HG02642 (cell line): ENCODE measurements at regions not wholly inside any gene's neighbourhood (a gene's known extent, or its start where the extent isn't known, plus 50 kb on each side); places are given as distances from the start of the nearest gene placed in this dataset.
"Not testable (repeated sequence)": the region's sequence is repeated elsewhere in the genome, so short reads cannot be mapped to it uniquely, and the experiment has no call there.

ENCODE experiments used
- ATAC-seq: cut with Tn5 transposase; IDR thresholded peaks from one replicate; pipeline ENCODE4 v1.9.1; 2021; ENCODE audit warnings: mild to moderate bottlenecking; ENCODE audit not compliant: unreplicated experiment, poor library complexity

DNA sequence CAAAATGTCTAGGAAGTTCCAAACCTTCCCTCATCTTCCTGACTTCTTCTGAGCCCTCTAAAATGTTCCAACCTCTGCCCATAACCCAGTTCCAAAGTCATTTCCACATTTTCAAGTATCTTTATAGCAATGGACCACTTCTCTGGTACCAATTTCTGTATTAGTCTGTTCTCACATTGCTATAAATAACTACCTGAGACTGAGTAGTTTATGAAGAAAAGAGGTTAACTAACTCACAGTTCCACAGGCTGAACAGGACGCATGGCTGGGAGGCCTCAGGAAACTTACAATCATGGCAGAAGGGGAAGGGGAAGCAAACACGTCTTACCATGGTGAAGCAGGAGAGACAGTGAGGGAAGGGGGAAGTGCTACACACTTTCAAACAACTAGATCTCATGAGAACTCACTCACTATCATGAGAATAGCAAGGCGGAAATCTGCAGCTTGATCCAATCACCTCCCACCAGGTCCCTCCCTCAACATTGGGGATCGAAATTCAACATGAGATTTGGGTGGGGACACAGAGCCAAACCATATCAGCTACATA lies 213.2 kb upstream of the MGAT5 start:
- ATAC-seq, result not testable (repeated sequence)

DNA sequence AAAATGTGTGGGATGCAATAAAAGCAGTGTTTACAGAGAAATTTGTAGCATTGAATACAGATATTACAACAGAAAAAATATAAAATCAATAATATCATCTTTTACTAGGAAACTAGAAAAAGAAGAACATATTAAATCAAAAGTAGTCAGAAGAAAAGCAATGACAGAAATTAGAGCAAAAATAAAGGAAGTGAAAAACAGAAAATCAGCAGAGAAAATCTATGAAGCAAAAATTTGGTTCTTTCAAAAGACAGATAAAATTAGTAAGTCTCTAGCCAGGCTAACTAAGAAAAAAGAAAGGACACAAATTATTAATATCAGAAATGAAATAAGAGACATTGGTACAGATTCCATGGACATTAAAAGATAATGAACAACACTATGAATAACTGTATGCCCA lies 212.0 kb upstream of the MGAT5 start:
- ATAC-seq, result no peak

GRCh38 chr2:134043028-134043427 lies 210.8 kb upstream of the MGAT5 start:
- ATAC-seq, result not testable (repeated sequence)

DNA sequence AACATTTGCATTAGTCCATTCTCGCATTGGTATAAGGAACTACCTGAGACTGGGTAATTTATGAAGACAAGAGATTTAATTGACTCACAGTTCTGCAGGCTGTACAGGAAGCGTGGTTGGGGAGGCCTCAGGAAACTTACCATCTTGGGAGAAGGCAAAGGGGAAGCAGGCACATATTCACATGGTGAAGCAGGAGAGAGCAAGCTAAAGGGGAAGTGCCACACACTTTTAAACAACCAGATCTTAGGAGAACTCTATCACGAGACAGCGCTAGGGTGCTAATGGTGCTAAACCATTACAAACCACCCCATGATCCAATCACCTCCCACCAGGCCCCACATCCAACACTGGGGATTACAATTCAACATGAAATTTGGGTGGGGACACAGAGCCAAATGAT lies 201.7 kb upstream of the MGAT5 start:
- no peak for ATAC-seq

GRCh38 chr2:134056173-134056572 lies 197.7 kb upstream of the MGAT5 start:
- ATAC-seq, result no peak

DNA sequence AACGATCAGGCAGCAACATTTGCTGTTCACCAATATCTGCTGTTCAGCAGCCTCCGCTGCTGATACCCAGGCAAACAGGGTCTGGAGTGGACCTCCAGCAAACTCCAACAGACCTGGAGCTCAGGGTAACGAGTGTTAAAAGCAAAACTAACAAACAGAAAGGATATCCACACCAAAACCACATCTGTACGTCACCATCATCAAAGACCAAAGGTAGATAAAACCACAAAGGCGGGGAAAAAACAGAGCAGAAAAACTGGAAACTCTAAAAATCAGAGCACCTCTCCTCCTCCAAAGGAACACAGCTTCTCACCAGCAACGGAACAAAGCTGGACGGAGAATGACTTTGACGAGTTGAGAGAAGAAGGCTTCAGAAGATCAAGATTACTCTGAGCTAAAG lies 192.8 kb upstream of the MGAT5 start:
- not testable (repeated sequence) for ATAC-seq

GRCh38 chr2:134062235-134062634 lies 191.6 kb upstream of the MGAT5 start:
- not testable (repeated sequence) for ATAC-seq

- not testable (repeated sequence) for ATAC-seq
Observed at GRCh38 chr2:134063916-134064315, 190.0 kb upstream of the MGAT5 start.

- ATAC-seq, result no peak
Observed at GRCh38 chr2:134070281-134070741, 183.6 kb upstream of the MGAT5 start.

DNA sequence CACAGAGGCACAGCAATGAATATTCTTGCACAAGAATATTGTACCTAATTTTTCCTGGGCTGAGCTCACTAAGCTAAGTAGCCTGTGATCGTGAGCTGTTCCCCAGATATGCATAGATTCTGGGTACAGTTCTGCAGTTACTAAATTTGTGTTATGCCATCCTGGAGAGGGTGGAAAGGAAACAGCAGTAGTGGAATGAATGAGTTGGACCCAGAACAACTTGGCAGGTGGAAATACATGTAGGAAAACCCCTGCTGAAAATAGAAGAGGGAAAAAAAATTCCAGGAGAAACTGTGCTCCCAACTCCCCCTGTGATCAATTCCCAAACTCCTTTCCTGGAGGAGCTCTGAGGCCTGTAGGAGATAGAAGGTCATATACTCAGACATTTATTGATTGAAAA lies 181.5 kb upstream of the MGAT5 start:
- ATAC-seq, result no peak

- ATAC-seq, result no peak
Observed at GRCh38 chr2:134073023-134073422, 180.8 kb upstream of the MGAT5 start.

- no peak for ATAC-seq
Observed at GRCh38 chr2:134074619-134075018, 179.3 kb upstream of the MGAT5 start.

DNA sequence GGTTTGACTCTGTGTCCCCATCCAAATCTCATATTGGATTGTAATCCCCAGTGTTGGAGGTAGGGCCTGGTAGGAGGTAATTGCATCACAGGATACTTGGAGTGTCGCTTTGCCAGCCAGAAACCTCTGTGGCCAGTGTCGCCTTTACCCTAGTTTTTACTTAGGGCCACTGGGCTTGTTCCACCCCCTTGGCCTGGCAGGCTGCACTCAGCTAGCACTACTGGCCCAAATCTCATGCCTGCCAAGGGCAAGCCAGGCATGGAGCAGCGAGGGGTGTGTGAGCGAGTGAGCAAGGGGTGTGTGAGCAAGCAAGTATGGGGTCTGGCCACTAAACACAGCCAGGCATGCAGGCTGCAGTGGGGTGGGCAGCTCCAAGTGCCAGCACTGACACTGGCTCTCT lies 178.7 kb upstream of the MGAT5 start:
- no peak for ATAC-seq

DNA sequence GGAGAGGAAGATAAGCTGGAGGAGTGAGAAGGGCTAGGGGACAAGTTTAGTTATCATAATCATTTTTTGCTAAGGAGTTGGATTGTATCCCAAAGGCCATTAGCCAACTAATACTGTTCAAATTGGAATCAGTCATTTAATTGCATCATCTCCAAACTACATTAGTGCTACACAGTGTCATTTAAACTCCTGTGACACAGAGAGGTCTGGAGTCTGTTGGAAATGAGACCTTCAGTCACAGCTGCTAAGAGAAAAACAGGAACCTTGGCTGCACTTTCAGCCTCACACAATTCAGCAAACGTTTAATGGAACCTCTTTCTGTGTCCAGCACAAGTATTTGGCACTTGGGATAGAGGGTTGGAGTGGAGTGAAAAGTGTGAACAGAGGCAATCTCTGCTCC lies 175.5 kb upstream of the MGAT5 start:
- no peak for ATAC-seq

- ATAC-seq, result peak; percentile 88
Observed at GRCh38 chr2:134079373-134079772, 174.5 kb upstream of the MGAT5 start.

DNA sequence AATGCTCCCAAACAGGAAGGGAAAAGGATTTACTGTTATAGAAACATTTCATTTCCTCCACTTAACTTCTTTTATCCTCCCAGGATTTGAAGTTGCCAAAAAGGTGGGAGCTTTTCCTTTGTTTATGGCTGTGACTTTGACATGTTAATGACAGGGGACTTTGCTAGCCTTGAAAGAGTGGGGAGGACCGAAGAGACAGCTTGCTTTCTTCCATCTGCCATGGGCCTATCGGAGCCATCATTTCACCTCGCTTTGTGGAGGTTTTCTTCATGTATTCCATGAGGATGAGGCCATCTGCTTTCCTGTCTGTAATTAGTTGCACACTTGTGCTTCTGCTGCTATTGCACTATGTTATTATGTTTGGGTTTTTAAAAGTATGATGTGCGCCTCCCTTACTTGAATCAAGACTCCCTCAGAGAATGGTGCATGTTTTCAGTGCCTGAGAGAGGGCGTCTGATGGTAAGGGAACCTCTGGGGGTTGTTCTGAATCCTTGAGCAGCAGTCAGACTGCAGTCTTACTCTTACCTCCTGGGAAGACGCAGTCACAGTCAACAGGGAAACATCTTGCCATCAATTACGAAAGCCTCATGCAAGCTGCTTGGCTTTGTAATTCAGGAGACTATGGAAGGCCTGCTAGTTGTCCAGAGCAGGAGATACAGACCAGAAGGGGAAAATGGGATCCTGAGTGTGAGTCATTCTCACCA lies 173.3 kb upstream of the MGAT5 start:
- ATAC-seq, result no peak

DNA sequence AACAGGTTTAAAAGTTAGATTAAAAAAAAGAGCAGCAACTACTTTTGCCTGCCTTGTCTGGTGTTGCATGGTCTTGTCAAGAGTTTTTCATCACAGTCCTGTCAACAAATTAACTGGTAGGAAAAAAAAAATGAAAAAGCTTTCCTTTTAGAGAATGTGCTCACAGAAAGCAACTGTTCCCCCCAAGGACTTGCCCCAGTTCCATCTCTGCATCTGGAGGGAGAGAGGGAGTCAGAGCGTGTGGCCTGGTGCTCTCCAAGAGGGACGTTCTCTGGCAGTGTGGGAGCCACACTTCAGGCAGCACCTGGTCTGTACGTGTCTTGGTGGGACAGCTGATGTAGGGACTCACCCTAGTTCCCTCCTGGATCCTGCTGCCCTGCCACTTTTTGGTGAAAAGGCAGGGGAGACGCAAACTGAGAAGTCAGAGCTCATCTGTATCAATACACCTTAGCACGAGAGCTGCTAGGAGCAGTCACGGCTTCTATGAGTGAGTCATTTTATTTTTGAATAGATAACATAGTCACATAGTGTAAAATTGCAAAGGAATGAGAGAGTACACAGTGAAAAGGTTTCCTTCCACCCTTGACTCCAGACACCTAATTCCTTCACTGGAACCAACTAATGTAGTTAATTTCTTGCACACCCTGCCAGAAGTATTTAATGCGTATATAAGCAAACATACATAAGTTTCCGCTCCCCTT lies 172.5 kb upstream of the MGAT5 start:
- ATAC-seq, result no peak

- no peak for ATAC-seq
Observed at GRCh38 chr2:134083548-134083947, 170.3 kb upstream of the MGAT5 start.

GRCh38 chr2:134086594-134087219 lies 167.2 kb upstream of the MGAT5 start:
- no peak for ATAC-seq

GRCh38 chr2:134087371-134087921 lies 166.4 kb upstream of the MGAT5 start:
- peak; percentile 74 for ATAC-seq

- no peak for ATAC-seq
Observed at GRCh38 chr2:134089454-134089853, 164.4 kb upstream of the MGAT5 start.
